ENCODE measurements at regions not wholly inside any gene's neighbourhood (a gene's known extent, or its start where the extent isn't known, plus 50 kb on each side); places are given as distances from the start of the nearest gene placed in this dataset.

DNA sequence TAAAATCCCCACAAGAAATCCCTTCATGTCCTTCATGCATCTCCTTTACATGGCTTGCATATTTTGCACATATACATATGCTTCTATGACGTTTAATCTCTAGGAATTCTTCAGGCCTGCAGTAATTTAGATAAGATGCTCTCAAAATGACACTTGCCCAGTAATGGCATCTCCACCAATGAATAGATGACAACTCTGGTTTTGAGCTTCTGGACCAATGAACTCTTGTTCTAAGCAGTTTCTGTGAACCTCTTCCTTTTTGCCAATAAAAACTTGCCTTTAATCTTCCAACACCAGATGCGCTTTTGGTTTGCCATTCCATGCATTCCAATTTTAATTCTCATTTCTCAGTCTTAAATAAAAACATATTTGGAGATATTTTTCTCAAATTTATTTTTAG is 189.8 kb upstream of the OLFM3 start:
- H3K4me3 Mint-ChIP-seq: no peak overlapping the region
- TF ChIP-seq, protein P1, sequence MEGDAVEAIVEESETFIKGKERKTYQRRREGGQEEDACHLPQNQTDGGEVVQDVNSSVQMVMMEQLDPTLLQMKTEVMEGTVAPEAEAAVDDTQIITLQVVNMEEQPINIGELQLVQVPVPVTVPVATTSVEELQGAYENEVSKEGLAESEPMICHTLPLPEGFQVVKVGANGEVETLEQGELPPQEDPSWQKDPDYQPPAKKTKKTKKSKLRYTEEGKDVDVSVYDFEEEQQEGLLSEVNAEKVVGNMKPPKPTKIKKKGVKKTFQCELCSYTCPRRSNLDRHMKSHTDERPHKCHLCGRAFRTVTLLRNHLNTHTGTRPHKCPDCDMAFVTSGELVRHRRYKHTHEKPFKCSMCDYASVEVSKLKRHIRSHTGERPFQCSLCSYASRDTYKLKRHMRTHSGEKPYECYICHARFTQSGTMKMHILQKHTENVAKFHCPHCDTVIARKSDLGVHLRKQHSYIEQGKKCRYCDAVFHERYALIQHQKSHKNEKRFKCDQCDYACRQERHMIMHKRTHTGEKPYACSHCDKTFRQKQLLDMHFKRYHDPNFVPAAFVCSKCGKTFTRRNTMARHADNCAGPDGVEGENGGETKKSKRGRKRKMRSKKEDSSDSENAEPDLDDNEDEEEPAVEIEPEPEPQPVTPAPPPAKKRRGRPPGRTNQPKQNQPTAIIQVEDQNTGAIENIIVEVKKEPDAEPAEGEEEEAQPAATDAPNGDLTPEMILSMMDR (IDR thresholded peaks at IDR 0.05): no peak
- H3K36me3 Mint-ChIP-seq (ENCODE audit: low read depth): no peaks in the 10 kb centered on the region
- H3K27ac Mint-ChIP-seq: no peak overlapping the region
- ChIA-PET CTCF (no interaction called here), POLR2A (no interaction called here)
- H3K9me3 Mint-ChIP-seq: no peaks in the 10 kb centered on the region
- no peak for DNase-seq
- H3K4me1 Mint-ChIP-seq (ENCODE audit: low read depth): no peaks in the 10 kb centered on the region
- no peak for ATAC-seq
- no peaks in the 10 kb centered on the region for H3K27me3 Mint-ChIP-seq
- intact Hi-C loops (cut with micrococcal nuclease): no loop called here

DNA sequence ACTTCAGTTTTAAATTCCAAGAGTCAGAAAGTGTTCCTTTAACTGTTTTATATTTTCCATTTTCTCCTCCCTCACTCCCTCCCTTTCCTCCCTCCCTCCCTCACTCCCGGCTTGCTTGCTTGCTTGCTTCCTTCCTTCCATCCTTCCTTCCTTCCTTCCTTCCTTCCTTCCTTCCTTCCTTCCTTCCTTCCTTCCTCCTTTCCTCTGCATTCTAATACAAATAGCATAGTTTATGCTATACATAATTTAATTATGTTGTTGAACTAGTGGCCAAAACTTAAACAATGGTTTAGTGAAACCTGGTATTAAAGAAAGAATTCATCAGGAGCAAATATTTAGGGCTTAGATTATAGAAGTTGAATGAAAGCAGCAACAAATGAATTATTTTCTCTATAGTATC is 188.5 kb upstream of the OLFM3 start:
- no peaks in the 10 kb centered on the region for H3K4me1 Mint-ChIP-seq (ENCODE audit: low read depth)
- no peak overlapping the region for H3K27ac Mint-ChIP-seq
- ATAC-seq: no peak
- ChIA-PET POLR2A (no interaction called here), CTCF (no interaction called here)
- no peaks in the 10 kb centered on the region for H3K27me3 Mint-ChIP-seq
- H3K4me3 Mint-ChIP-seq: no peak overlapping the region
- TF ChIP-seq, protein P1 (IDR thresholded peaks at IDR 0.05): no peak
- no peaks in the 10 kb centered on the region for H3K36me3 Mint-ChIP-seq (ENCODE audit: low read depth)
- no peak for DNase-seq
- no peaks in the 10 kb centered on the region for H3K9me3 Mint-ChIP-seq
- intact Hi-C loops (cut with micrococcal nuclease): no loop called here

DNA sequence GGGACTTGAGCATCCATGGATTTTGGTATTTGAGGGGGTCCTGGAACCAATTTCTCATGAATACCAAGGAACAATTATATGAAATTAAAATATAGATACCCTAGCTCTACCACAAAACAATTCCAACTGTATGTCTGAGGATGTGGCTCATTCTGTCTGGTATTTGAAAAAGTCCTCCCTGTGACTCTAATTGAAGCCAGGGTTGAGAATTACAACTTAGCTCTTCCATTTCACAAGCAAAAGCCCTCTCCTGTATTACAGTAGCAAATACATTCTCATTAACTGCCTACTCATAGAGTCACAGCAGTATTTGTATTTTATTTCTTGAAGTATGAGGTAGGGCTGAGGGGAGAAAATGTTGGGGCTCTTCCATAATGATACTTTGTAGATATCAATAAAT is 187.8 kb upstream of the OLFM3 start:
- no peaks in the 10 kb centered on the region for H3K4me1 Mint-ChIP-seq (ENCODE audit: low read depth)
- H3K27ac Mint-ChIP-seq: no peak overlapping the region
- no peaks in the 10 kb centered on the region for H3K9me3 Mint-ChIP-seq
- no peaks in the 10 kb centered on the region for H3K27me3 Mint-ChIP-seq
- DNase-seq (no peak), ATAC-seq (no peak)
- ChIA-PET CTCF (no interaction called here), POLR2A (no interaction called here)
- TF ChIP-seq, protein P1 (IDR thresholded peaks at IDR 0.05): no peak
- intact Hi-C loops (cut with micrococcal nuclease): no loop called here
- no peak overlapping the region for H3K4me3 Mint-ChIP-seq
- no peaks in the 10 kb centered on the region for H3K36me3 Mint-ChIP-seq (ENCODE audit: low read depth)

DNA sequence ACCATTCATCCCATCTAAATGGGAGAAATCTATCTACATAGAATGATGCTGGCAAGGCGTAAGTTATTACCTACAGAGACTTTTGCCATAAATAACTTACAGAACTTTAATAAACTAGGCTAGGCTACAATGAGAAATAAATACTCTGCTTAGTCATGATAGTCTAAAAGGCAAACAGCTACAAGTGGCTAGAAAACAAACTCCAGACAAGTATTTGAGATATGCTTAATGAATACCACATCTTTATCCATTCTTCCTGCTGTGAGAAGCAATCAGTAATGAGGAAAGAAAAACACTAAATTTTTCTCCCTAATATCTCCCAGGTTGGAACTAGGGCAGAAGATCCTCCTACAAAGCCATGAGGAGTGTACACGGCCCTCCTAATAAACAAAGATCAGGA is 187.0 kb upstream of the OLFM3 start:
- ChIA-PET CTCF (no interaction called here), POLR2A (no interaction called here)
- Mint-ChIP-seq H3K27me3 (no peaks in the 10 kb centered on the region), H3K4me3 (no peak overlapping the region), H3K9me3 (no peaks in the 10 kb centered on the region), H3K27ac (no peak overlapping the region), H3K4me1 (ENCODE audit: low read depth) (no peaks in the 10 kb centered on the region), H3K36me3 (ENCODE audit: low read depth) (no peaks in the 10 kb centered on the region)
- no peak for ATAC-seq
- intact Hi-C loops (cut with micrococcal nuclease): no loop called here
- TF ChIP-seq, protein P1 (IDR thresholded peaks at IDR 0.05): no peak
- no peak for DNase-seq

DNA sequence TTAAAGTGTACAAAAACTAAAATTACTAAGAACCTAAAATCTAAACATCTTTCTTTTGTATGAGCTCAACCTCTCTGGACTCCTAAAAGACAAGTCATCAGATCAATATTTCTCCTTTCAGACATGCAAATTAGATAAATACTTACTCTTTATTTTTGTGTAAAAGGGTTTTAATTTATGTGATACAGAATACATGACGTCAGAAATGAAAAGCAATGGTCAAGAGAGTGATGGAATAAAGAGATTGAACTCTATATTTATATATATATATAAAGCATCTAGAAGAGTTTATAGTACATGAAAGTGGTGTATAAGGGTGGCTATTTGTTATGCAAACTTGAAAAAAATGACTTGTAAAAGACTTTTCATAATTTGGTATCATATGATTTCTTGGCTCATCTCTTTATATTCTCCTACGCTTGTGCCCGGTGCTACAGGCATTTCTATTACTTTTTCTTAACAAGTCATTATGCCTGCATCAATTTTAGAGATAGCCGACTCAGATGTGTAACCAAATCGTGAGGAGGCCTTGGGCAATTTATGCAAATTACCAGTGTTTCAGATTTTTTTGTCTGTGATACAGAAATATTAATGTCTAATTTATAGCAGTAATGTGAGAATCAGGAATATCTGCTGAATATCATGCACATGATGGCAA is 186.0 kb upstream of the OLFM3 start:
- ChIA-PET CTCF (no interaction called here), POLR2A (no interaction called here)
- no peak overlapping the region for H3K4me3 Mint-ChIP-seq
- intact Hi-C loops (cut with micrococcal nuclease): no loop called here
- no peaks in the 10 kb centered on the region for H3K9me3 Mint-ChIP-seq
- H3K36me3 Mint-ChIP-seq (ENCODE audit: low read depth): no peaks in the 10 kb centered on the region
- TF ChIP-seq, protein P1 (IDR thresholded peaks at IDR 0.05): no peak
- no peak overlapping the region for H3K27ac Mint-ChIP-seq
- no peaks in the 10 kb centered on the region for H3K27me3 Mint-ChIP-seq
- no peaks in the 10 kb centered on the region for H3K4me1 Mint-ChIP-seq (ENCODE audit: low read depth)
- no peak for ATAC-seq
- no peak for DNase-seq

Data from activated CD8-positive, alpha-beta T cell treated with anti-CD3 and anti-CD28 coated beads for 36 hours (primary cell).